ENCODE measurements at regions not wholly inside any gene's neighbourhood (a gene's known extent, or its start where the extent isn't known, plus 50 kb on each side); places are given as distances from the start of the nearest gene placed in this dataset.
"Not testable (repeated sequence)": the region's sequence is repeated elsewhere in the genome, so short reads cannot be mapped to it uniquely, and the experiment has no call there.

- Histone ChIP-seq H3K36me3 (ENCODE audit: control insufficient read depth, insufficient read depth, low read length) (no peaks in the 10 kb centered on the region), H3K27me3 (ENCODE audit: control insufficient read depth, insufficient read depth, low read length) (no peaks in the 10 kb centered on the region), H3K9me3 (ENCODE audit: control insufficient read depth, insufficient read depth, low read depth, low read length) (no peaks in the 10 kb centered on the region), H3K4me1 (ENCODE audit: control insufficient read depth, insufficient read depth, low read length) (no peaks in the 10 kb centered on the region), H3K4me3 (ENCODE audit: low read depth in 2 of 2, low read length in 2 of 2) (no peak overlapping the region), H3K27ac (ENCODE audit: low read length) (no peak overlapping the region)
- in situ Hi-C loops (cut with HindIII; ENCODE audit: low pct_unique_long_range_greater_than_20kb, low sequenced_read_pairs) = no loop called here
- TF ChIP-seq POLR2AphosphoS5 (IDR thresholded peaks at IDR 0.05; ENCODE audit: low read depth, low read length) (no peak), SIN3A (IDR thresholded peaks at IDR 0.05; ENCODE audit: borderline replicate concordance, insufficient read depth, low read depth, low read length) (no peak), CTCF (IDR thresholded peaks at IDR 0.05) (no peak), REST (IDR thresholded peaks at IDR 0.05; ENCODE audit: insufficient read depth in 1 of 2, low read depth in 2 of 2, low read length in 1 of 2) (no peak), TCF7L2 (IDR thresholded peaks at IDR 0.05; ENCODE audit: low read depth, low read length) (no peak)
- DNase-seq (ENCODE audit: low read depth, low spot score) (no peak), ATAC-seq (no peak)
- intact Hi-C loops (cut with micrococcal nuclease; ENCODE audit: unreplicated experiment) = no loop called here
- BruUV-seq (replicated peaks) = no TSS peak
- CTCF ChIA-PET = no interaction called here
- POLR2A ChIA-PET = no interaction called here
These were observed 64.7 kb upstream of the FAT3 start for GRCh38 chr11:92159931-92160330.

GRCh38 chr11:92157390-92157789 lies 67.2 kb upstream of the FAT3 start:
- H3K9me3 ChIP-seq (ENCODE audit: control insufficient read depth, insufficient read depth, low read depth, low read length); H3K27me3 ChIP-seq (ENCODE audit: control insufficient read depth, insufficient read depth, low read length); intact Hi-C loops (cut with micrococcal nuclease; ENCODE audit: unreplicated experiment); CTCF ChIA-PET; in situ Hi-C loops (cut with HindIII; ENCODE audit: low pct_unique_long_range_greater_than_20kb, low sequenced_read_pairs); ATAC-seq; H3K27ac ChIP-seq (ENCODE audit: low read length); H3K4me1 ChIP-seq (ENCODE audit: control insufficient read depth, insufficient read depth, low read length); BruUV-seq (replicated peaks); POLR2A ChIA-PET; DNase-seq (ENCODE audit: low read depth, low spot score); H3K36me3 ChIP-seq (ENCODE audit: control insufficient read depth, insufficient read depth, low read length); H3K4me3 ChIP-seq (ENCODE audit: low read depth in 2 of 2, low read length in 2 of 2): not testable (repeated sequence)

GRCh38 chr11:92154611-92155010 lies 70.0 kb upstream of the FAT3 start:
- H3K9me3 ChIP-seq (ENCODE audit: control insufficient read depth, insufficient read depth, low read depth, low read length) = no peaks in the 10 kb centered on the region
- BruUV-seq (replicated peaks) = no TSS peak
- in situ Hi-C loops (cut with HindIII; ENCODE audit: low pct_unique_long_range_greater_than_20kb, low sequenced_read_pairs) (no loop called here), intact Hi-C loops (cut with micrococcal nuclease; ENCODE audit: unreplicated experiment) (no loop called here)
- no peaks in the 10 kb centered on the region for H3K36me3 ChIP-seq (ENCODE audit: control insufficient read depth, insufficient read depth, low read length)
- DNase-seq (ENCODE audit: low read depth, low spot score) = no peak
- H3K27ac ChIP-seq (ENCODE audit: low read length) = no peak overlapping the region
- ChIA-PET POLR2A (no interaction called here), CTCF (no interaction called here)
- H3K4me3 ChIP-seq (ENCODE audit: low read depth in 2 of 2, low read length in 2 of 2) = no peak overlapping the region
- no peaks in the 10 kb centered on the region for H3K27me3 ChIP-seq (ENCODE audit: control insufficient read depth, insufficient read depth, low read length)
- H3K4me1 ChIP-seq (ENCODE audit: control insufficient read depth, insufficient read depth, low read length) = no peaks in the 10 kb centered on the region
- no peak for ATAC-seq
- no peak for TF ChIP-seq POLR2AphosphoS5 (IDR thresholded peaks at IDR 0.05; ENCODE audit: low read depth, low read length)
- no peak for TF ChIP-seq REST (IDR thresholded peaks at IDR 0.05; ENCODE audit: insufficient read depth in 1 of 2, low read depth in 2 of 2, low read length in 1 of 2)
- TF ChIP-seq CTCF (IDR thresholded peaks at IDR 0.05) = no peak
- TF ChIP-seq SIN3A (IDR thresholded peaks at IDR 0.05; ENCODE audit: borderline replicate concordance, insufficient read depth, low read depth, low read length) = no peak
- TF ChIP-seq TCF7L2 (IDR thresholded peaks at IDR 0.05; ENCODE audit: low read depth, low read length) = no peak
